ENCODE measurements at regions not wholly inside any gene's neighbourhood (a gene's known extent, or its start where the extent isn't known, plus 50 kb on each side); places are given as distances from the start of the nearest gene placed in this dataset.
"Not testable (repeated sequence)": the region's sequence is repeated elsewhere in the genome, so short reads cannot be mapped to it uniquely, and the experiment has no call there.

GRCh38 chr6:21914121-21914973 lies 320.8 kb downstream of the SOX4 start:
- peak; percentile 71 for DNase-seq (ENCODE audit: low spot score)

DNA sequence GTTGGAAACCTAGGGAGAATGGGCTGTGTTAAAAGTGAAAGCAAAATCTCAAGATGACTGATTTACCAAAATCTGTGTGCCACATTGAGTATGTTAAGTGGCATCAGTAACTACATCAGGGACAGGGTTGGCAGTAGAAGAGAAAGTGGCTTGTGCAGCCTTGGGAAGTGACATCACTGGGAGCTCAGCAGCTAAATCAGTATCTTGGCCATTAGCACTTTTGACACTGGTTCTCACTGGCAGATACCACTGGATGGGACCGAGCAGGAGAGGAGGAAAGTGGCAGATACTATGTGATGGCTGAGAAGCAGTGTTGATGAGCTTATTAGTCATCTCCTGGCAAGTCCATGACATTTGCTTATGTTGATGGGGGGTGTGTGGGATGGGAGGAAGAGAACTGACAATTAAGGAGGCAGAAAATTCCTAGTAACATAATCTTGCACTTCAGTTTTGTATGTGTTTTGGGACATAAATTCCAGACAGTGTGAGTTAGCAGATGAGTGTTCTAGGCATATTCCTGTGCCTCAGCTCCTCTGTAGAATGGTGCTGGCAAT lies 322.2 kb downstream of the SOX4 start:
- no peak for DNase-seq (ENCODE audit: low spot score)

GRCh38 chr6:21918041-21918440 lies 324.5 kb downstream of the SOX4 start:
- DNase-seq (ENCODE audit: low spot score), result peak; percentile 68

DNA sequence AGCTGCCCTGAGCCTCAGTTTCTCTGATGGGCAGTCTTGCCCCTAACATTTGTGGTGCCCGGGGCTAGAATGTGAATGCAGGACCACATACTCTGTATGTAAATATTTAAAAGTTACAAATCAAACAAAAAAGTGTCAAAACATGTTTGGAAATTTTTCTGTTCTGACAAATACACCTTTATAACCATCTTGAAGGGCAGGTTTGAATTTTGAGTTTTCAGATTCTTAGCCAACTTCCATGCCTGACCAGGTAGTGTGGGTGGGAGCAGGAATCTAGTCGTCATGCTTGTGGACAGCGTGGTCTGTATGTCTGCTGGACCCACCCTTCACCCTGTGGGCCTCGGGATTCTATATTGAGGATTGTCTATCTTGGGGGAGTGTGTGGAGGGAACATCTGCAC lies 325.1 kb downstream of the SOX4 start:
- no peak for DNase-seq (ENCODE audit: low spot score)

DNA sequence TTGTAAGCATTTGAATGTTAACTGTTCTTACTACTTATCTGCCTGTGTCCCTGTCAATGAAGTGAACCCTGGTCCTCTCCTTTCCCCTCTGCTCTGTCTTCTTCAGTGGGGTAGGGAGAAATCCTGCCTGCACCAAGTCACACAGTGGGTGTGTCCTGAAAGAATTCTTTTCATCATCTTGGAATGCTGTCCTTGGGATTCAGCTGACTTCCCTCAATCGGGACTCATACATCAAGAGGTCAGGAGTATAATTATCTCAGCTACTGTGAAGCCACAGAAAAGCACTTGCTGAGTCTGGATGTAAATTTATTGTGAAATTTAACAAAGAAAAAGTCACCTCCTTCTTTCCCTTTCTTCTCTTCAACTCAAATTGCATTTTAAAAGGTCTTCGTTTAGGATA lies 328.5 kb downstream of the SOX4 start:
- no peak for DNase-seq (ENCODE audit: low spot score)

GRCh38 chr6:21924002-21924401 lies 330.5 kb downstream of the SOX4 start:
- no peak for DNase-seq (ENCODE audit: low spot score)

DNA sequence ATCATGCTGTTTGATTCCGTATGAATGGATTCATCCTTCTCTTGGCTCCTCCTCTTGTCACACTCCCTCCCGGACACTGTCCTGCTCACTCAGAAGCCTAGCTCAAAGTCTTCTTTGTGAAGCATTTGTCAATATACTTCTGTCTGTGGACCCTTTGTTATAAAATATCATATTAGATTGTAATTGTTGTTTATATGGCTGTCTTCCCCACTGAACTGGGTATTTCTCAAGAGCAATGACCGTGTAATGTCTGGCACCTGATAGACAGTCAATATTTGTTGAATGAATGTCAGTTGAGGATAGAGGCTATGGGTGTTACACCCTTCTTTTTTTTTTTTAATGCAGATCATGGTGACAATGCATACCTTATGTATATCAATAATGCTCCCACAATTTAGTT lies 335.3 kb downstream of the SOX4 start:
- no peak for DNase-seq (ENCODE audit: low spot score)

DNA sequence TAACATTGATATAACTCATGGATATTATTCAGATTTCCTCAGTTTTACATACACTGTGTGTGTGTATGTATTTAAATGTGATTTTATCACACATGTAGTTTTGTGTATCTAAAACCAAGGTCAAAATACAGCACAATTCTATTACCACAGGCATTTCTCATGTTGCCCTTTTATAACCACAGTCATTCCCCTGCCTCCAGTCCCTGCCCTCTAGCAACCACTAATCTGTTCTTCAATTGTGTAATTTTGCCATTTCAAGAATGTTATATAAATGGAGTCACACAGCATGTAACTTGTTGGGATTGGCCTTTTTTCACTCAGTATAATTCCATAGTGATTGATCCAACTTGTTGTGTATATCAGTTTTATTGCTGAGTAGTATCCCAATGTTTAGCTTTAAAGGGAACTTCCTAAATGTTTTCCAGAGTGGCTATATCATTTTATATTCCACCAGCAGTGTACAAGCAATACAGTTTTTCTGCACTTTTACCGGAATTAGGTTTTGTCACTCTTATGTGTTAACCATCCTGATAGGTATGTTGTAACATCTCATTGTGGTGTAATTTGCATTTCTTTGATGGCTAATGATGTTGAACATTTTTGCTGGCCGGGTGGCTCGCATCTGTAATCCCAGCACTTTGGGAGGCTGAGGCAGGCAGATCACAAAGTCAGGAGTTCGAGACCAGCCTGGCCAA lies 338.2 kb downstream of the SOX4 start:
- no peak for DNase-seq (ENCODE audit: low spot score)

- no peak for DNase-seq (ENCODE audit: low spot score)
Observed at GRCh38 chr6:21933351-21933750, 339.8 kb downstream of the SOX4 start.

- DNase-seq (ENCODE audit: low spot score), result no peak
Observed at GRCh38 chr6:21935142-21935541, 341.6 kb downstream of the SOX4 start.

DNA sequence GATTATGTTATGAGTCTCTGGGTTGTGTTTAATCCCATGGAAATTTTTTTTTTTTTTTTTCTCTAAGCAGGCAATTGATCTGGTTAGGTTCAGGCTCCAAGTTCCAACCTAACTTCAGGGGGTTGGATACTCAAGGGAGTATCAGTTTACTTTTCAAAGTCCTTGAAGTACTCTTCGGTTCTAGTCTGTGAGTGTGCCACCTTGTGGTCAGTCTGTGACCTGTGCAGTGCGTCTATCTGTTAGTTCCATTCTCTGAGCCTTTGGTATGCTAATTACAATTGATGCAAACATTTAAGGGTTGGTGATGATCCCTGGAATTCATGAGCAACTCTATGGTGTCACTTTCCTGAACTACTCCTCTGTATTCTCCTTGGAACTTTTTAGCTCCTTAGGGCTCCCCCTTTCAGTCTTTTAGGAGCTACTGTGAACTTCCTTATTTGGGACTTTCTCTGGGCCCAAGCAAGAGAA lies 342.0 kb downstream of the SOX4 start:
- no peak for DNase-seq (ENCODE audit: low spot score)

GRCh38 chr6:21937466-21937865 lies 343.9 kb downstream of the SOX4 start:
- DNase-seq (ENCODE audit: low spot score), result no peak

- DNase-seq (ENCODE audit: low spot score), result not testable (repeated sequence)
Observed at GRCh38 chr6:21939066-21939465, 345.5 kb downstream of the SOX4 start.

DNA sequence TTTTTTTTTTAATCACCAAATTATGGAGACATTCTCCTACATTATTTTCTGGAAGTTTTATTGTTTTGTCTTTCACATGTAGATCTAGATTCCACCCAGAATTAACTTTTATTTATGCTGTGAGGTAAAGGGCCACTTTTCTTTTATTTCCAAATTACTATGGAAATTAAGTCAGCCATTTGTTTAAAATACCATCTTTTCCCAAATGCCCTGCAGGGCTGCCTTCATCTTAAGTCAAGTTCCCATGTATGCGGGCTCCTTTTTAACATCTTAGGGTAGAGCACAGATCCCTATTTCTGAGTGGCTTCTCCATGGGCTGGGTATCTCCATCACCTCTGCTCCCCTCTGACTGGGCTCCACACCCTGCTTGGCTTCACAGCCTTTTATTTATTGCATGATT lies 348.4 kb downstream of the SOX4 start:
- no peak for DNase-seq (ENCODE audit: low spot score)

DNA sequence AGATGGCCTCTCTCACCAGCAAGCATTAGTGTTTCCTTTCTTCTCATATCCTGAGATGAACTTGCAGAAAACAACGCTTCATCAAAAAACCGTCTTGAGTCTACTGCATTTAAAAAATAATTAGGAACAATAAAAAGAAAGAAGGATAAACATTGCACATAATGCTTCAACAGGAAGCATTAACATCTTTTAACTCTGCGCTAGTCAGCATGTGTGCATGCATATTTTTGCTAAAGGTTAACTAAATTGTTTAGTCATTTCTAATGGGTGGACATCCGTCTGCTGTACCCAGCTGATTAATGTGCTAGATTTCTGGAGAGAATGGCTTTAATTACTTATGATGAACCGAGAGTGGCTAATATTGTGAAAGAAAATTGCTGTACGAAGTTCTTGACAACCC lies 349.3 kb downstream of the SOX4 start:
- no peak for DNase-seq (ENCODE audit: low spot score)

GRCh38 chr6:21946298-21946783 lies 350.5 kb downstream of the PRL start:
- DNase-seq (ENCODE audit: low spot score), result no peak

DNA sequence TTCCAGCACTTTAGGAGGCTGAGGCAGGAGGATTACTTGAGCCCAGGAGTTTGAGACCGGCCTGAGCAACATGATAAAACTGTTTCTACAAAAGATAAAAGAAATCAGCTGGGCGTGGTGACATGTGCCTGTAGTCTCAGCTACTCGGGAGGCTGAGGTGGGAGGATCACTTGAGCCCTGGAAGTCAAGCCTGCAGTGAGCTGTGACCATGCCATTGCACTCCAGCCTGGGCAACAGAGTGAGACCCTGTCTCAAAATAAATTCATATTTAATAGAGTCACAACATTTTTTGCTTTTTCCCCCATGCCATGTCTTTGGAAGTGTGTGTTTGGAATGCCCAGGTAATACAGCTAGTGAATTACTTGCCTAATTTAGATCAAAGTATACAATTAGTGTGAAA lies 349.6 kb downstream of the PRL start:
- not testable (repeated sequence) for DNase-seq (ENCODE audit: low spot score)

- no peak for DNase-seq (ENCODE audit: low spot score)
Observed at GRCh38 chr6:21947731-21948386, 349.0 kb downstream of the PRL start.

DNA sequence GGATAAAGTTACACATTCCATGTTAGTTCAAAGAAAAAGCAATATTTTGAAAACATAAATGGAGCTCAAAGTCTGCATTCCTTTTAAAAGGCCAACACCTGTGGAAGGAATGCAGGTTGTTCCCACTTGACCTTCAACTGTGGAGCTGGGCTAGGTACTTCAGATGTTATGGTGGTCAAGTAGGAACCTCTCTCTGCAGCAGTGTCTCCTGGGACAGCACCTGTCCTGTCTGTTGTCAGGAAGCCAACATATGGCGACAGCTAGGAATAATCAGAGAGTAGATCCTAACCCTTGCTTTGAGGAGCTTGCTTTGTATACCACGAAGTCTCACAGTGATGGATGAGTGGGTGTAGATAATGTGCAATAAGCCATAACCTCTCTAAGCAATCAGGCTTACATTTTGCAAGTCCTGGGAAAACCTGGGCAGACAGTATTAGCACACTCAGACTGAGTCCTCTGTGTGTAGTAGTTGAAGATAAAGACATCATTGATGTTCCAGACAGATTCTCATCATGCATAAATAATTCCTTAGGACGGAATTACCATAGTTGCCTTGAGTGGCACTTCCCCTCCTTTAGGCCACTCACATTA lies 347.5 kb downstream of the PRL start:
- no peak for DNase-seq (ENCODE audit: low spot score)

DNA sequence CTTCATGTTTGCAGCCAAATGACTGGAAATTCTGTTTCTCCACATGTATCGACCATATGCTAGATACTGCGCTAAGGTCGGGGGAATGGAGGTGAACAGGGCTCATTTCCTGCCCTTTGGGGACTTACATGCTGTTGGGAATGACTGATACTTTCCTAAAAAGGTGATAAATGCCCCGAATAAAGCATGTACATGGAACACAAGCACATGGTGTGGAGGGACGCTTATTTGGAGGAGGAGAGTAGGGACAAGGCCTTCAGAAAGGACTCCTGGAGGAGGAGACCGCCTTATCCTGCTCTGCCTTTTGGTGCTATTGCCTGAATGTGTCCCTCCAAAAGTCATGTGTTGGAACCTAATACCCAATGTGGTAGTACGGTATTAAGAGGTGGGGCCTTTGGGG lies 344.5 kb downstream of the PRL start:
- no peak for DNase-seq (ENCODE audit: low spot score)

Data from umbilical cord (tissue), 1 donor.